BJ (cell line): ENCODE measurements at regions not wholly inside any gene's neighbourhood (a gene's known extent, or its start where the extent isn't known, plus 50 kb on each side); places are given as distances from the start of the nearest gene placed in this dataset.

ENCODE experiments used
- CTCF ChIA-PET: fragments of 350-600 bp; formaldehyde crosslinking; extraction: SDS; loops from one replicate; lab custom pipeline; 2021; ENCODE audit warnings: antibody characterized with exemption, inconsistent platforms; lab: Yijun Ruan, JAX
- POLR2A ChIA-PET: fragments of 300-600 bp; sonication (Branson Sonifier 250); formaldehyde crosslinking; extraction: SDS; loops from one replicate; lab custom pipeline; 2021; ENCODE audit warnings: antibody characterized with exemption; lab: Charles Lee
- DNase-seq: peaks from one replicate; pipeline ENCODE4 v3.0.0-alpha.2; 2011; ENCODE audit warnings: low read depth
- H3K27me3 ChIP-seq: 2 replicates; pipeline ENCODE4 v1.6.0; 2011; ENCODE audit warnings: low read length; ENCODE audit not compliant: control insufficient read depth, insufficient read depth
- H3K36me3 ChIP-seq: 2 replicates; pipeline ENCODE4 v1.5.1; 2011; ENCODE audit warnings: low read length; ENCODE audit not compliant: control insufficient read depth, insufficient read depth
- H3K4me3 ChIP-seq: 2 replicates; pipeline ENCODE4 v1.5.1; 2011; ENCODE audit warnings: low read depth, mild to moderate bottlenecking, control low read depth, low read length
- TF ChIP-seq, protein P1 (sequence below): IDR thresholded peaks from 2 replicates; pipeline ENCODE4 v1.5.1; 2011; ENCODE audit warnings: low read depth, mild to moderate bottlenecking, control low read depth, inconsistent platforms, low read length, moderate library complexity; ENCODE audit not compliant: insufficient read depth

GRCh38 chr6:9943986-9944385 lies 470.9 kb downstream of the TFAP2A start:
- Histone ChIP-seq H3K27me3 (no peaks in the 10 kb centered on the region), H3K4me3 (no peak overlapping the region), H3K36me3 (no peaks in the 10 kb centered on the region)
- no peak for DNase-seq
- TF ChIP-seq, protein P1, sequence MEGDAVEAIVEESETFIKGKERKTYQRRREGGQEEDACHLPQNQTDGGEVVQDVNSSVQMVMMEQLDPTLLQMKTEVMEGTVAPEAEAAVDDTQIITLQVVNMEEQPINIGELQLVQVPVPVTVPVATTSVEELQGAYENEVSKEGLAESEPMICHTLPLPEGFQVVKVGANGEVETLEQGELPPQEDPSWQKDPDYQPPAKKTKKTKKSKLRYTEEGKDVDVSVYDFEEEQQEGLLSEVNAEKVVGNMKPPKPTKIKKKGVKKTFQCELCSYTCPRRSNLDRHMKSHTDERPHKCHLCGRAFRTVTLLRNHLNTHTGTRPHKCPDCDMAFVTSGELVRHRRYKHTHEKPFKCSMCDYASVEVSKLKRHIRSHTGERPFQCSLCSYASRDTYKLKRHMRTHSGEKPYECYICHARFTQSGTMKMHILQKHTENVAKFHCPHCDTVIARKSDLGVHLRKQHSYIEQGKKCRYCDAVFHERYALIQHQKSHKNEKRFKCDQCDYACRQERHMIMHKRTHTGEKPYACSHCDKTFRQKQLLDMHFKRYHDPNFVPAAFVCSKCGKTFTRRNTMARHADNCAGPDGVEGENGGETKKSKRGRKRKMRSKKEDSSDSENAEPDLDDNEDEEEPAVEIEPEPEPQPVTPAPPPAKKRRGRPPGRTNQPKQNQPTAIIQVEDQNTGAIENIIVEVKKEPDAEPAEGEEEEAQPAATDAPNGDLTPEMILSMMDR, result no peak
- ChIA-PET CTCF (interaction anchor here (1.0 kb wide), 1 partner anchor 10 kb away, joined by 3 read pairs; no protein-coding TSS in a partner anchor), POLR2A (no interaction called here)

- TF ChIP-seq, protein P1, result no peak
- ChIA-PET POLR2A (no interaction called here), CTCF (interaction anchor here (1.0 kb wide), 1 partner anchor 9 kb away, joined by 3 read pairs; no protein-coding TSS in a partner anchor)
- no peak for DNase-seq
- Histone ChIP-seq H3K4me3 (no peak overlapping the region), H3K27me3 (no peaks in the 10 kb centered on the region), H3K36me3 (no peaks in the 10 kb centered on the region)
Observed at GRCh38 chr6:9943026-9943425, 471.8 kb downstream of the TFAP2A start.

DNA sequence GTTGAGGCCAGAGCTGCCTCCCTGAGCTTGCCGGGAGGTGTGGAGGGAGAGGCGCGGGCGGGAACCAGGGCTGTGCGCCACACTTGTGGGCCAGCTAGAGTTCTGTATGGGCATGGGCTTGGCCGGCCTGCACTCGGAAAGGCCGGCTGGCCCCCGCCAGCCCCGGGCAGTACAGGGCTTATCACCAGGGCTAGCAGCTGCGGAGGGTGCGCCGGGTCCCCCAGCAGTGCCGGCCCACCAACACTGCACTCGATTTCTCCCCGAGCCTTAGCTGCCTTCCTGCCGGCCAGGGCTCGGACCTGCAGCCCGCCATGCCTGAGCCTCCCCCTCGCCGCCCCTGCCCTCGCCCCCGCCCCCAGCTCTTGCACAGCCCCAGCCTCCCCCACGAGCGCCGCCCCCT lies 472.7 kb downstream of the TFAP2A start:
- DNase-seq, result no peak
- H3K36me3 ChIP-seq, result no peaks in the 10 kb centered on the region
- ChIA-PET CTCF (no interaction called here), POLR2A (no interaction called here)
- H3K4me3 ChIP-seq, result no peak overlapping the region
- no peaks in the 10 kb centered on the region for H3K27me3 ChIP-seq
- TF ChIP-seq, protein P1, result no peak

DNA sequence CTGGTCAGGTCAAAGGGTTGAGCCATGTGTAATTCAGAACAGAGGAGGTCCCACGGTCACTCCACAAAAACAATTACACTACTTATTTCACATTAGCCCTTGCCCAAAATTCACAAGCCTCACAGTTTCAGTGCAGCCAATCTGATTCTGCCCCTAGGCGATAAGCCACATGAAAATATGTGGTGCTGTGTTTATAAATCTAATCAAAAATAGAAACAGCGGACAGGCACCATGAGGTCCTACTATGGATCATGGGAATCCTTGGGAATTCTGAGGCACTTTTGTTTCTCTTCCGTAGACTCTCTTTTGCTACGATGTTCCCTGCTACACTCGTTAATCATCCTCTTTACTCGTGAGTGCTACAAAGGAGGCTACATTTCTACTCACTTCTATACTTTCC lies 476.1 kb downstream of the TFAP2A start:
- Histone ChIP-seq H3K36me3 (no peaks in the 10 kb centered on the region), H3K4me3 (no peak overlapping the region), H3K27me3 (no peaks in the 10 kb centered on the region)
- no peak for DNase-seq
- TF ChIP-seq, protein P1, result no peak
- POLR2A ChIA-PET, result no interaction called here
- CTCF ChIA-PET, result no interaction called here

GRCh38 chr6:9937031-9937763 lies 477.7 kb downstream of the TFAP2A start:
- DNase-seq, result no peak
- POLR2A ChIA-PET, result no interaction called here
- H3K36me3 ChIP-seq, result no peaks in the 10 kb centered on the region
- no peak overlapping the region for H3K4me3 ChIP-seq
- CTCF ChIA-PET, result no interaction called here
- no peaks in the 10 kb centered on the region for H3K27me3 ChIP-seq
- TF ChIP-seq, protein P1, result no peak
